HCT116 (cell line): ENCODE measurements at regions not wholly inside any gene's neighbourhood (a gene's known extent, or its start where the extent isn't known, plus 50 kb on each side); places are given as distances from the start of the nearest gene placed in this dataset.
A peak's percentile ranks its signal among the peaks of the same experiment; 100 is the strongest.

ENCODE experiments used
- ATAC-seq: fragments of 200-7000 bp; cut with Tn5 transposase; 2 replicates; pipeline ENCODE4 v1.9.1; 2020; ENCODE audit warnings: mild to moderate bottlenecking, moderate library complexity
- BruUV-seq: library from RNA; stranded (reverse); fragments of 400-500 nt; replicated peaks from 2 replicates; lab custom pipeline; 2021; lab: Mats Ljungman, UMichigan
- CTCF ChIA-PET: fragments of 300-600 bp; sonication (Branson Sonifier 250); formaldehyde crosslinking; loops from one replicate; lab custom pipeline; 2021; ENCODE audit warnings: antibody characterized with exemption; lab: Charles Lee
- POLR2A ChIA-PET: fragments of 300-600, 350-600 bp; sonication (Branson Sonifier 250); formaldehyde crosslinking; loops from one replicate; lab custom pipeline; 2021; ENCODE audit warnings: antibody characterized with exemption; lab: Charles Lee
- RAD21 ChIA-PET, 2 experiments: fragments of 300-600 bp; sonication (Branson Sonifier 250); formaldehyde crosslinking; loops; one replicate each; lab custom pipeline; 2023; ENCODE audit warnings: low total read pairs in 2 of 2; ENCODE audit not compliant: uncharacterized antibody in 2 of 2, unreplicated experiment in 2 of 2, low non-redundant PET in 1 of 2; lab: Charles Lee
- DNase-seq: peaks from one replicate; pipeline ENCODE4 v3.0.0-alpha.2; 2010; ENCODE audit warnings: low read depth, low spot score
- H2AFZ ChIP-seq: fragments of 200-600 bp; shearing (Covaris generic), sonication (generic); 2 replicates; pipeline ENCODE4 v1.6.1; 2017; ENCODE audit warnings: low read depth, mixed run types, mixed read lengths, antibody characterized with exemption, low read length; ENCODE audit not compliant: poor library complexity, severe bottlenecking
- H3K27ac ChIP-seq: 2 replicates; pipeline ENCODE4 v1.5.1; 2012; ENCODE audit warnings: low read depth, low read length
- H3K27me3 ChIP-seq: fragments of 200-600 bp; sonication (generic); 2 replicates; pipeline ENCODE4 v1.6.1; 2016; ENCODE audit warnings: mixed run types, low read length, mixed read lengths; ENCODE audit not compliant: insufficient read depth
- H3K36me3 ChIP-seq, 2 experiments: fragments of 200-500 bp in 1 of 2; fragments of 200-600 bp in 1 of 2; sonication (Bioruptor generic) in 1 of 2; sonication (generic) in 1 of 2; 2 replicates each; pipeline versions ENCODE4 v1.5.1 to v1.6.1; 2014 to 2016; ENCODE audit warnings: low read length in 2 of 2, inconsistent platforms in 1 of 2, mixed read lengths in 1 of 2, mixed run types in 1 of 2; ENCODE audit not compliant: insufficient read depth in 2 of 2, control insufficient read depth in 1 of 2
- H3K4me1 ChIP-seq, 2 experiments: fragments of 200-600 bp in 1 of 2; sonication (generic) in 1 of 2; 2 replicates each; pipeline versions ENCODE4 v1.5.1 to v1.6.1; 2012 to 2017; ENCODE audit warnings: low read length in 2 of 2, inconsistent platforms in 1 of 2, mild to moderate bottlenecking in 1 of 2, mixed read lengths in 1 of 2, mixed run types in 1 of 2, moderate library complexity in 1 of 2; ENCODE audit not compliant: insufficient read depth in 2 of 2, control insufficient read depth in 1 of 2
- H3K4me2 ChIP-seq: fragments of 200-600 bp; sonication (generic); 2 replicates; pipeline ENCODE4 v1.6.1; 2017; ENCODE audit warnings: mixed run types, low read length, mixed read lengths
- H3K4me3 ChIP-seq, 2 experiments: fragments of 200-600 bp in 1 of 2; sonication (generic) in 1 of 2; replicated peaks in 1 of 2; 2 replicates each; pipeline ENCODE4 v1.5.1; 2011 to 2016; ENCODE audit warnings: low read length in 2 of 2, control low read depth in 1 of 2, low read depth in 1 of 2, mild to moderate bottlenecking in 1 of 2, mixed read lengths in 1 of 2, mixed run types in 1 of 2
- H3K79me2 ChIP-seq: fragments of 200-600 bp; sonication (generic); 2 replicates; pipeline ENCODE4 v1.6.1; 2017; ENCODE audit warnings: mild to moderate bottlenecking, mixed run types, low read length, moderate library complexity, mixed read lengths; ENCODE audit not compliant: insufficient read depth
- H3K9ac ChIP-seq: fragments of 200-600 bp; sonication (generic); 2 replicates; pipeline ENCODE4 v1.6.1; 2016; ENCODE audit warnings: low read length, mixed read lengths
- H3K9me2 ChIP-seq: fragments of 200-600 bp; sonication (generic), shearing (Covaris generic); 2 replicates; pipeline ENCODE4 v1.6.1; 2017; ENCODE audit warnings: mixed run types, mild to moderate bottlenecking, moderate library complexity; ENCODE audit not compliant: insufficient read depth
- H3K9me3 ChIP-seq, 2 experiments: fragments of 200-500 bp in 1 of 2; fragments of 200-600 bp in 1 of 2; sonication (Bioruptor generic) in 1 of 2; sonication (generic) in 1 of 2; 2 replicates each; pipeline ENCODE4 v1.6.1; 2014 to 2017; ENCODE audit warnings: low read length in 2 of 2, mixed read lengths in 2 of 2, inconsistent platforms in 1 of 2, low read depth in 1 of 2, mild to moderate bottlenecking in 1 of 2, mixed run types in 1 of 2, moderate library complexity in 1 of 2; ENCODE audit not compliant: control insufficient read depth in 1 of 2, insufficient read depth in 1 of 2
- H4K20me1 ChIP-seq: fragments of 200-600 bp; sonication (generic), shearing (Covaris generic); 2 replicates; pipeline ENCODE4 v1.6.1; 2017; ENCODE audit warnings: mixed run types, mild to moderate bottlenecking, moderate library complexity; ENCODE audit not compliant: insufficient read depth
- EZH2 ChIP-seq: fragments of 200-600 bp; sonication (generic); IDR thresholded peaks from 2 replicates; pipeline ENCODE4 v1.6.1; 2017; ENCODE audit warnings: antibody characterized with exemption, mixed run types
- FOSL1 ChIP-seq: IDR thresholded peaks from 2 replicates; pipeline ENCODE4 v1.6.1; 2012; ENCODE audit warnings: low read depth
- ZNF274 ChIP-seq: fragments of 200-500 bp; sonication (Bioruptor generic); IDR thresholded peaks from 2 replicates; pipeline ENCODE4 v1.6.1; 2014; ENCODE audit warnings: mild to moderate bottlenecking, low read depth, low read length, inconsistent platforms
- intact Hi-C: fragments of 100-400 bp; cut with micrococcal nuclease; formaldehyde crosslinking; loops from 2 replicates; pipeline ENCODE4 v1.10.0; 2022
- TF ChIP-seq, protein P1 (sequence below), 3 experiments: fragments of 200-600 bp in 1 of 3; sonication (generic) in 1 of 3; IDR thresholded peaks in 2 of 3; conservative IDR thresholded peaks in 1 of 3; 2 replicates each; pipeline ENCODE4 v1.5.1; 2012 to 2017; ENCODE audit warnings: low read depth in 2 of 3, low read length in 2 of 3, antibody characterized with exemption in 1 of 3, borderline replicate concordance in 1 of 3, control low read depth in 1 of 3, mild to moderate bottlenecking in 1 of 3, mixed read lengths in 1 of 3, mixed run types in 1 of 3, moderate library complexity in 1 of 3; ENCODE audit not compliant: insufficient read depth in 1 of 3
- TF ChIP-seq, protein P2 (sequence below): IDR thresholded peaks from 2 replicates; pipeline ENCODE4 v1.6.1; 2012

DNA sequence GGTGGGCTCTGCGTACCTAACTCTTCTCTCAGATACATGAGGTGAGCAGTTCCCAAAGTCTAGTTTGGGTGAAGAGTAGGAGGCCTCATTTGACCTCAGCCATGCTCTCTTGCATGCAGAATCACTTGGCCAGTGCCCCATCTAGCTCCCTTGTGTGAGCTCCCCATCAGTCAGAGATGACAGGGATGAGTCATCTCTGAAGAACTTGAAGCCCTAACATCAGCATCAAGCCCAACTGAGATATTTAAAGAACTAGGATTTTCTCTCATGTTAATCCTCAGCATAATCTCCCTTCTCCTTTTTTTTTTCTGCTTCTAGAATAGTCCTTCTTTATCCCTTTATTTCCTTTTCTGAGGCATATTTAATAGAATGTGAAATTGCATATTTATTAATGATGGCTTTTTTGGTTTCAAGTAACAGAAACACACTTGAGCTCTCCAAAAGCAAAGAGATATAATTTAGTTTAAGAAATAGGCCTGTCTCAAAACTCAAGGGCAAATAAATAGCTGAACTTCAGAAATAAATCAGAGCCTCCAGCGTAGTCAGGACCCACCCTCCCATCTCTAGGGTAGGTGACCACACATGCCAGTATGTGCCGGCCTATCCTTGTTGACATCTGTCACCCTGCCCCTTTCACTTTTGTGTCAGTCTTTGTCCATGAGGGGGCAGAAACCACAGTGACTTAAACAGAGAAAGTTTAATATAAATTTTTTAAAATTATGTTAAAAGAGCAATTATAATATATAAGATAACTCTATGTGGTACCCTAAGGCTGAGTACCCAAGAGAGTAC lies 112.3 kb downstream of the TSEN15 start:
- RAD21 ChIA-PET = no interaction called here

DNA sequence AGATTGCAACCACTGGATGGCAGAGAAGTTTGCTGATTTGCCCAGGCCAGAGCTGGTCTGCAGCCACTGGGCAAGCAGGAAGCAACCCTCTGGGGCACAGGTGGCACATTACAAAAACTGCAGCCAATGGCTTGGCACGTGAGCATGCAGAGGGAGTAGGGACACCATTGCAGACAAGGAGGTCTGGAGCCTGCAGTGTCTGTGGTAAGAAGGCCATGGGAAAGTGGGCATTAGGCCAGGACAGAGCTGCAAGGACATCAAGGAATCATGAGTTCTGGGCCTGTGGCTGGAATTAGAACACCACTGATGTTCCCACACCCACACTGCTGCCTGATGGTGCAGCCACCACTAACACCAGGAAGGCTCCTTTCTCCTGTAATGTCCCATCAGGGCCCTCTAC lies 113.0 kb downstream of the TSEN15 start:
- TF ChIP-seq ZNF274 = no peak
- TF ChIP-seq, protein P1, sequence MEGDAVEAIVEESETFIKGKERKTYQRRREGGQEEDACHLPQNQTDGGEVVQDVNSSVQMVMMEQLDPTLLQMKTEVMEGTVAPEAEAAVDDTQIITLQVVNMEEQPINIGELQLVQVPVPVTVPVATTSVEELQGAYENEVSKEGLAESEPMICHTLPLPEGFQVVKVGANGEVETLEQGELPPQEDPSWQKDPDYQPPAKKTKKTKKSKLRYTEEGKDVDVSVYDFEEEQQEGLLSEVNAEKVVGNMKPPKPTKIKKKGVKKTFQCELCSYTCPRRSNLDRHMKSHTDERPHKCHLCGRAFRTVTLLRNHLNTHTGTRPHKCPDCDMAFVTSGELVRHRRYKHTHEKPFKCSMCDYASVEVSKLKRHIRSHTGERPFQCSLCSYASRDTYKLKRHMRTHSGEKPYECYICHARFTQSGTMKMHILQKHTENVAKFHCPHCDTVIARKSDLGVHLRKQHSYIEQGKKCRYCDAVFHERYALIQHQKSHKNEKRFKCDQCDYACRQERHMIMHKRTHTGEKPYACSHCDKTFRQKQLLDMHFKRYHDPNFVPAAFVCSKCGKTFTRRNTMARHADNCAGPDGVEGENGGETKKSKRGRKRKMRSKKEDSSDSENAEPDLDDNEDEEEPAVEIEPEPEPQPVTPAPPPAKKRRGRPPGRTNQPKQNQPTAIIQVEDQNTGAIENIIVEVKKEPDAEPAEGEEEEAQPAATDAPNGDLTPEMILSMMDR (IDR thresholded peaks at IDR 0.05 in 2 of 3, conservative IDR thresholded peaks at IDR 0.05 in 1 of 3; ENCODE audit: borderline replicate concordance in 1 of 3, insufficient read depth in 1 of 3, low read depth in 2 of 3, low read length in 2 of 3) = no peak
- no peak for TF ChIP-seq EZH2
- ChIA-PET CTCF (no interaction called here), RAD21 (no interaction called here), POLR2A (no interaction called here)
- H3K9me3 ChIP-seq = no peaks in the 10 kb centered on the region
- H3K27ac ChIP-seq = no peak overlapping the region
- no peaks in the 10 kb centered on the region for H3K9me2 ChIP-seq
- ATAC-seq = no peak
- no peak overlapping the region for H3K4me3 ChIP-seq
- H3K4me1 ChIP-seq = no peaks in the 10 kb centered on the region
- H3K79me2 ChIP-seq = no peaks in the 10 kb centered on the region
- no peaks in the 10 kb centered on the region for H3K36me3 ChIP-seq
- DNase-seq = no peak
- no peaks in the 10 kb centered on the region for H3K27me3 ChIP-seq
- no peak overlapping the region for H3K4me2 ChIP-seq
- H2AFZ ChIP-seq = no peak overlapping the region
- BruUV-seq = no TSS peak
- intact Hi-C loops = no loop called here
- H3K9ac ChIP-seq = no peak overlapping the region
- no peaks in the 10 kb centered on the region for H4K20me1 ChIP-seq

More for the DNA sequence above, 112.3 kb downstream of the TSEN15 start:
- H4K20me1 ChIP-seq = no peaks in the 10 kb centered on the region
- no peak overlapping the region for H3K4me2 ChIP-seq
- no peaks in the 10 kb centered on the region for H3K9me2 ChIP-seq
- no peaks in the 10 kb centered on the region for H3K27me3 ChIP-seq
- H3K4me3 ChIP-seq = no peak overlapping the region
- ChIA-PET CTCF (no interaction called here), POLR2A (no interaction called here)
- no peak for ATAC-seq
- H3K79me2 ChIP-seq = no peaks in the 10 kb centered on the region
- H3K27ac ChIP-seq = no peak overlapping the region
- no peaks in the 10 kb centered on the region for H3K36me3 ChIP-seq
- intact Hi-C loops = no loop called here
- BruUV-seq = no TSS peak
- H2AFZ ChIP-seq = no peak overlapping the region
- H3K9ac ChIP-seq = no peak overlapping the region
- TF ChIP-seq FOSL1 = 0 out of 2 replicates have a peak, but pooled peaks have one; percentile 9
- TF ChIP-seq, protein P2, sequence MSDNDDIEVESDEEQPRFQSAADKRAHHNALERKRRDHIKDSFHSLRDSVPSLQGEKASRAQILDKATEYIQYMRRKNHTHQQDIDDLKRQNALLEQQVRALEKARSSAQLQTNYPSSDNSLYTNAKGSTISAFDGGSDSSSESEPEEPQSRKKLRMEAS = no peak
- no peaks in the 10 kb centered on the region for H3K4me1 ChIP-seq
- H3K9me3 ChIP-seq = no peaks in the 10 kb centered on the region
- DNase-seq = no peak
